CD14-positive monocyte (primary cell): ENCODE measurements at regions not wholly inside any gene's neighbourhood (a gene's known extent, or its start where the extent isn't known, plus 50 kb on each side); places are given as distances from the start of the nearest gene placed in this dataset.

Experiments used
- DNase-seq, 3 donors: peaks; one replicate each; pipeline ENCODE4 v3.0.0-alpha.2; 2011 to 2022
- H2AFZ ChIP-seq: 2 replicates; pipeline ENCODE4 v1.6.0; 2012; ENCODE audit warnings: mild to moderate bottlenecking, low read depth, low read length, inconsistent platforms; ENCODE audit not compliant: insufficient read depth, poor library complexity, severe bottlenecking
- H3K27ac ChIP-seq, 2 donors: 1 replicate in 1 of 2; 2 replicates in 1 of 2; pipeline ENCODE4 v1.5.1; 2012 to 2013; ENCODE audit warnings: low read length in 2 of 2, control low read depth in 1 of 2, inconsistent platforms in 1 of 2, low read depth in 1 of 2, mild to moderate bottlenecking in 1 of 2
- H3K27me3 ChIP-seq, 2 donors: one replicate each; pipeline versions ENCODE4 v1.6.0 to v1.6.1; 2011 to 2013; ENCODE audit warnings: low read length in 2 of 2; ENCODE audit not compliant: control insufficient read depth in 2 of 2, insufficient read depth in 2 of 2
- H3K36me3 ChIP-seq, 2 donors: replicated peaks in 1 of 2; 1 replicate in 1 of 2; 2 replicates in 1 of 2; pipeline versions ENCODE4 v1.5.1 to v1.6.1; 2012 to 2013; ENCODE audit warnings: low read length in 2 of 2, control low read depth in 1 of 2, inconsistent platforms in 1 of 2, mild to moderate bottlenecking in 1 of 2; ENCODE audit not compliant: insufficient read depth in 2 of 2, control insufficient read depth in 1 of 2
- H3K4me1 ChIP-seq, 2 donors: 1 replicate in 1 of 2; 2 replicates in 1 of 2; pipeline versions ENCODE4 v1.5.1 to v1.6.1; 2012 to 2013; ENCODE audit warnings: low read length in 2 of 2, control low read depth in 1 of 2, inconsistent platforms in 1 of 2, mild to moderate bottlenecking in 1 of 2, moderate library complexity in 1 of 2; ENCODE audit not compliant: insufficient read depth in 2 of 2, control insufficient read depth in 1 of 2
- H3K4me2 ChIP-seq: replicated peaks from 2 replicates; pipeline ENCODE3; 2012; ENCODE audit warnings: low read length, moderate library complexity, mild to moderate bottlenecking; ENCODE audit not compliant: poor library complexity, severe bottlenecking; ENCODE audit errors: extremely low read depth
- H3K4me3 ChIP-seq, 3 experiments: fragments of 200-600 bp in 1 of 3; sonication (generic) in 1 of 3; replicated peaks in 1 of 3; 1 replicate in 2 of 3; 2 replicates in 1 of 3; pipeline ENCODE4 v1.5.1; 2011 to 2013; ENCODE audit warnings: low read length in 3 of 3, mild to moderate bottlenecking in 3 of 3, control low read depth in 2 of 3, low read depth in 2 of 3, inconsistent platforms in 1 of 3, moderate library complexity in 1 of 3
- H3K79me2 ChIP-seq: 2 replicates; pipeline ENCODE4 v1.6.0; 2012; ENCODE audit warnings: mild to moderate bottlenecking, control low read depth, inconsistent platforms, low read length, moderate library complexity; ENCODE audit not compliant: insufficient read depth
- H3K9ac ChIP-seq: 2 replicates; pipeline ENCODE4 v1.6.0; 2017; ENCODE audit warnings: low read length, mild to moderate bottlenecking; ENCODE audit not compliant: insufficient read depth, poor library complexity, severe bottlenecking
- H3K9me3 ChIP-seq, 2 donors: replicated peaks in 1 of 2; 1 replicate in 1 of 2; 2 replicates in 1 of 2; pipeline versions ENCODE4 v1.5.1 to v1.6.1; 2012 to 2013; ENCODE audit warnings: low read length in 2 of 2, control low read depth in 1 of 2; ENCODE audit not compliant: control insufficient read depth in 1 of 2, insufficient read depth in 1 of 2
- H4K20me1 ChIP-seq: 2 replicates; pipeline ENCODE4 v1.6.0; 2012; ENCODE audit warnings: mild to moderate bottlenecking, low read length, control low read depth, moderate library complexity; ENCODE audit not compliant: insufficient read depth
- H3K27ac Mint-ChIP-seq, 7 donors: one replicate each; pipeline ENCODE4 v1.8.0; 2020; ENCODE audit warnings: mild to moderate bottlenecking in 7 of 7, mixed read lengths in 7 of 7, moderate library complexity in 6 of 7, inconsistent platforms in 2 of 7
- H3K27me3 Mint-ChIP-seq, 3 donors: one replicate each; pipeline ENCODE4 v1.8.0; 2021 to 2022; ENCODE audit warnings: low read depth in 3 of 3, mild to moderate bottlenecking in 3 of 3, mixed read lengths in 3 of 3, moderate library complexity in 3 of 3, inconsistent platforms in 1 of 3
- H3K36me3 Mint-ChIP-seq, 2 donors: one replicate each; pipeline ENCODE4 v1.8.0; 2020; ENCODE audit warnings: mixed read lengths in 2 of 2, inconsistent platforms in 1 of 2, mild to moderate bottlenecking in 1 of 2
- H3K4me1 Mint-ChIP-seq: one replicate; pipeline ENCODE4 v1.8.0; 2020; ENCODE audit warnings: mild to moderate bottlenecking, mixed read lengths
- H3K4me3 Mint-ChIP-seq, 2 donors: one replicate each; pipeline ENCODE4 v1.8.0; 2020; ENCODE audit warnings: mild to moderate bottlenecking in 2 of 2, mixed read lengths in 2 of 2, moderate library complexity in 1 of 2
- H3K9me3 Mint-ChIP-seq, 7 donors: one replicate each; pipeline ENCODE4 v1.8.0; 2020 to 2022; ENCODE audit warnings: mixed read lengths in 7 of 7, mild to moderate bottlenecking in 6 of 7, moderate library complexity in 6 of 7, inconsistent platforms in 2 of 7
- WGBS: methylation state at CpG from one replicate; pipeline ENCODE4 v1.1.5; 2013; ENCODE audit warnings: missing lambda C conversion rate; ENCODE audit not compliant: insufficient coverage; 5-methylcytosine and 5-hydroxymethylcytosine counted together
- intact Hi-C, 2 donors: fragments of 100-400 bp; cut with micrococcal nuclease; formaldehyde crosslinking; loops; one replicate each; pipeline versions ENCODE4 v1.15.0 to v1.15.1; 2023
- TF ChIP-seq, protein P1 (sequence below): fragments of 200-600 bp; IDR thresholded peaks from one replicate; pipeline ENCODE4 v1.8.0; 2022; ENCODE audit warnings: antibody characterized with exemption, mild to moderate bottlenecking

- H3K27me3 ChIP-seq: no peaks in the 10 kb centered on the region
- Mint-ChIP-seq H3K27ac (no peak overlapping the region), H3K4me3 (no peak overlapping the region), H3K9me3 (peaks cover 1 to 16% (median 7%) of the 10 kb centered on the region in 7 donors), H3K27me3 (peaks cover 0 to 2% (median 1%) of the 10 kb centered on the region in 3 donors), H3K4me1 (peaks cover 25% of the 10 kb centered on the region), H3K36me3 (no peaks in the 10 kb centered on the region)
- H3K4me3 ChIP-seq: no peak overlapping the region
- H3K9me3 ChIP-seq: peaks cover 4 to 9% of the 10 kb centered on the region in 2 donors
- H3K79me2 ChIP-seq: no peaks in the 10 kb centered on the region
- no peak overlapping the region for H3K27ac ChIP-seq
- no peaks in the 10 kb centered on the region for H3K36me3 ChIP-seq
- H3K9ac ChIP-seq: no peak overlapping the region
- H4K20me1 ChIP-seq: no peaks in the 10 kb centered on the region
- TF ChIP-seq, protein P1, sequence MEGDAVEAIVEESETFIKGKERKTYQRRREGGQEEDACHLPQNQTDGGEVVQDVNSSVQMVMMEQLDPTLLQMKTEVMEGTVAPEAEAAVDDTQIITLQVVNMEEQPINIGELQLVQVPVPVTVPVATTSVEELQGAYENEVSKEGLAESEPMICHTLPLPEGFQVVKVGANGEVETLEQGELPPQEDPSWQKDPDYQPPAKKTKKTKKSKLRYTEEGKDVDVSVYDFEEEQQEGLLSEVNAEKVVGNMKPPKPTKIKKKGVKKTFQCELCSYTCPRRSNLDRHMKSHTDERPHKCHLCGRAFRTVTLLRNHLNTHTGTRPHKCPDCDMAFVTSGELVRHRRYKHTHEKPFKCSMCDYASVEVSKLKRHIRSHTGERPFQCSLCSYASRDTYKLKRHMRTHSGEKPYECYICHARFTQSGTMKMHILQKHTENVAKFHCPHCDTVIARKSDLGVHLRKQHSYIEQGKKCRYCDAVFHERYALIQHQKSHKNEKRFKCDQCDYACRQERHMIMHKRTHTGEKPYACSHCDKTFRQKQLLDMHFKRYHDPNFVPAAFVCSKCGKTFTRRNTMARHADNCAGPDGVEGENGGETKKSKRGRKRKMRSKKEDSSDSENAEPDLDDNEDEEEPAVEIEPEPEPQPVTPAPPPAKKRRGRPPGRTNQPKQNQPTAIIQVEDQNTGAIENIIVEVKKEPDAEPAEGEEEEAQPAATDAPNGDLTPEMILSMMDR: no peak
- intact Hi-C loops: no loop called here
- H3K4me1 ChIP-seq: peaks cover 22% of the 10 kb centered on the region in 2 donors
- H2AFZ ChIP-seq: no peak overlapping the region
- H3K4me2 ChIP-seq: no peak overlapping the region
- WGBS: no CpG with 5 or more reads among the region's 5 CpGs
- DNase-seq: no peak
Measured at GRCh38 chr7:69186974-69187373, 411.3 kb upstream of the AUTS2 start.

- peaks cover 1 to 16% (median 9%) of the 10 kb centered on the region in 7 donors for H3K9me3 Mint-ChIP-seq
- no peaks in the 10 kb centered on the region for H3K36me3 ChIP-seq
- H3K4me3 ChIP-seq: no peak overlapping the region
- no peak overlapping the region for H3K9ac ChIP-seq
- peaks cover 19% of the 10 kb centered on the region for H3K4me1 Mint-ChIP-seq
- H3K4me1 ChIP-seq: peaks cover 14 to 18% of the 10 kb centered on the region in 2 donors
- no peak overlapping the region for H2AFZ ChIP-seq
- H3K27me3 ChIP-seq: no peaks in the 10 kb centered on the region
- H3K36me3 Mint-ChIP-seq: no peaks in the 10 kb centered on the region
- H3K27ac Mint-ChIP-seq: peak overlapping the region in 1 of 7 donors; percentile 2
- H3K9me3 ChIP-seq: peaks cover 4 to 12% of the 10 kb centered on the region in 2 donors
- no peak overlapping the region for H3K4me3 Mint-ChIP-seq
- TF ChIP-seq, protein P1: no peak
- no peaks in the 10 kb centered on the region for H3K79me2 ChIP-seq
- H3K27ac ChIP-seq: no peak overlapping the region
- intact Hi-C loops: no loop called here
- H3K27me3 Mint-ChIP-seq: peaks cover 0 to 2% (median 1%) of the 10 kb centered on the region in 3 donors
- WGBS: 100% methylated on average over 3 of the region's 5 CpGs
- no peak for DNase-seq
- H4K20me1 ChIP-seq: no peaks in the 10 kb centered on the region
- H3K4me2 ChIP-seq: no peak overlapping the region
Measured at GRCh38 chr7:69187824-69188333, 410.4 kb upstream of the AUTS2 start.
